Subcutaneous abdominal adipose tissue (tissue), 5 donors: ENCODE measurements at regions not wholly inside any gene's neighbourhood (a gene's known extent, or its start where the extent isn't known, plus 50 kb on each side); places are given as distances from the start of the nearest gene placed in this dataset.
"Not testable (repeated sequence)": the region's sequence is repeated elsewhere in the genome, so short reads cannot be mapped to it uniquely, and the experiment has no call there.

Experiments
- H3K27ac ChIP-seq: one replicate; pipeline ENCODE4 v1.7.0; 2013; ENCODE audit warnings: low read depth, mild to moderate bottlenecking, inconsistent platforms, low read length, moderate library complexity
- H3K27me3 ChIP-seq, 5 donors: one replicate each; pipeline ENCODE4 v1.7.0; 2013; ENCODE audit warnings: low read length in 5 of 5, inconsistent platforms in 1 of 5; ENCODE audit not compliant: control insufficient read depth in 5 of 5, insufficient read depth in 4 of 5
- H3K36me3 ChIP-seq, 5 donors: one replicate each; pipeline ENCODE4 v1.7.0; 2013; ENCODE audit warnings: low read length in 5 of 5; ENCODE audit not compliant: control insufficient read depth in 5 of 5, insufficient read depth in 5 of 5
- H3K4me1 ChIP-seq, 5 donors: one replicate each; pipeline ENCODE4 v1.7.0; 2013; ENCODE audit warnings: low read length in 5 of 5, mild to moderate bottlenecking in 3 of 5, moderate library complexity in 1 of 5; ENCODE audit not compliant: control insufficient read depth in 5 of 5, insufficient read depth in 5 of 5
- H3K4me3 ChIP-seq, 5 donors: one replicate each; pipeline ENCODE4 v1.7.0; 2013; ENCODE audit warnings: low read length in 5 of 5, low read depth in 1 of 5
- H3K9ac ChIP-seq, 5 donors: one replicate each; pipeline ENCODE4 v1.7.0; 2013; ENCODE audit warnings: low read length in 5 of 5, mild to moderate bottlenecking in 4 of 5, moderate library complexity in 3 of 5
- H3K9me3 ChIP-seq, 5 donors: one replicate each; pipeline ENCODE4 v1.7.0; 2013; ENCODE audit warnings: low read length in 5 of 5; ENCODE audit not compliant: control insufficient read depth in 5 of 5
- donor health status: healthy.
- donor health status: healthy.
- donor health status: healthy.
- donor health status: healthy.
- donor health status: healthy.

DNA sequence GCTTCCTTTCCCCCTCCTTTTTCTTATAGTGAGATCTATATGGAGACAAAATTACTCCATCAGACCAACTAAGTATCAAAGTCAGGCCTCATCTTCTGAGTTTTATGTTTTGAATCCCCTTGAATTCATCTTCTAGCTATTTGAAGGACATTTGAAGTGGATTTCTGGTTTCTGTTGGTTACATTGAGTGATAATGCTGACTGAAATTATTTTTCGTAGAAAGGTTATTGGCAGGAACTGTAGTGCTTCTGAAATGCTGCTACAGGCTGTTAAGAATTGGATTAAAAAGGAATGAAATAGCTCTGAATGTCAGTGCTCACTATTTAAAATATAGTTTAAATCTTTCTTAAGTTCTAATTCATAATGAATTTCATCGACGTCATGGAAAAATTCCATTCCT lies 361.0 kb upstream of the TMEFF2 start:
- Histone ChIP-seq H3K4me1 (no peaks in the 10 kb centered on the region), H3K27me3 (no peaks in the 10 kb centered on the region), H3K9me3 (peaks cover 0 to 3% (median 0%) of the 10 kb centered on the region in 5 donors), H3K36me3 (no peaks in the 10 kb centered on the region), H3K9ac (no peak overlapping the region), H3K27ac (no peak overlapping the region), H3K4me3 (no peak overlapping the region)

DNA sequence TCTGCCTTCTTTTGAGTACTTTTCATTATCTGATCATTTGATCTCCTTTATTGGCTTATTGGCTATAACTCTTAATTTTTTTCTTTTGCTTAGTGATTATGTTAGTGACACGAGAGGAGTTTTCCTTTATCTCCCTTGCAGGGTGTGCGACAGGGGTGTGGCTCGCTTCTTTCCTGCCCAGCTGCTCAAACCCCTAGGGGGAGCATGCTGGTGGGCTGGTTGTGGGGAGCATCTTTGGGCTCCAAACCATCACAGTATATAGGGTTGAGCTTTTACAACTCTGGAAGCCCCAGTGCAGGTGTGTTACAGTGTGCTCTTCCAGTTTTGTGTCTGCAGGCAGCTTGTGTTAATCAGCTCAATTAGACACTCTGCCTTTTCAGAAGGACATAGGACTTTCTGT lies 357.0 kb upstream of the TMEFF2 start:
- H3K27ac ChIP-seq: no peak overlapping the region
- peaks cover 0 to 3% (median 0%) of the 10 kb centered on the region in 5 donors for H3K9me3 ChIP-seq
- no peaks in the 10 kb centered on the region for H3K36me3 ChIP-seq
- H3K4me3 ChIP-seq: no peak overlapping the region
- H3K27me3 ChIP-seq: no peaks in the 10 kb centered on the region
- no peaks in the 10 kb centered on the region for H3K4me1 ChIP-seq
- H3K9ac ChIP-seq: no peak overlapping the region

DNA sequence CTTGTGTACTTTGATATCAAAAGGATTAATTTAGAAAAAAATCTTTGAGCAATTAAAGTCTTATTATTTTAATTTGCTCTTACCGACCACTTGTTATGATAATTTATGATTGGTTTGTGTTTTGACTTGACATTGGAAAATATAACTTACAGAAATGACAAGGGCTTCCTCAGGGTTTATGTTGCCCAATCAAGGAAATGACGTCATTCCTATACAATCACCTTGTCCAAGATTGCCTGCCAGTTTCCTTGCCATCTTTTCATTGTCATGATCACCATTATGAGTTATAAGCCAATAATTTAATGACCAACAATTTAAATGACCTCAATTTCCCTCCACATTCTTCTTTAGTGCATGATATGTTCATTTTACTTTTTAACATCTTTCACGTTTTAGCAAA lies 351.8 kb upstream of the TMEFF2 start:
- H3K4me1 ChIP-seq: no peaks in the 10 kb centered on the region
- H3K9ac ChIP-seq: no peak overlapping the region
- H3K27me3 ChIP-seq: no peaks in the 10 kb centered on the region
- H3K4me3 ChIP-seq: no peak overlapping the region
- H3K36me3 ChIP-seq: no peaks in the 10 kb centered on the region
- no peak overlapping the region for H3K27ac ChIP-seq
- H3K9me3 ChIP-seq: peaks cover 0 to under 1% (median 0%) of the 10 kb centered on the region in 5 donors

DNA sequence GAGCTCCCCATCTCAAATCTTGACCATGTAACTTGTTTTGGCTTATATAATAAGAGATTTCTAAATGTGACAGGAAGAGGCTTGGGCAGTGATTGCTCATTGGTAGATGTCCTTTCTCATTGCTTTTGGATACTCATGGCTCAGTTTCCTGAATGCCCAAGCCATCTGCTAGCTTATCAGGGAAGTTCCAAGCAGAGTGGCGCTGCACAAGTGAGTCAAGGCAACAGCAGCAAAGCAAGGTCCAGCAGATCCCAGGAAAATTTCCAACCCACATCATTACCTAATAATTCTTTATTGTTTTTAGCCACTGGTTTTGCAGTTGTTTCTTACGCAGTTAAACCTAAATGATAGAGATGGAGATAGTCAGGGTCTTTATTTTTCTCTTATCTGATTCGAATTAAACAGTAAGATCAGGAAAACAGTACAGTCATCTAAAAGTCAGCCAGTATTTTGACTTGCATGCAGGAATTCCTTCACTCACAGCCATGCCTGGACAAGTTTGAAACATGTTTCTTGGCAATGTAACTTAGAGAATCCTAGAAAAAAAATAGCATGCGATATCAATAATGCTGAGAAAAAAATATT lies 349.7 kb upstream of the TMEFF2 start:
- H3K27me3 ChIP-seq: no peaks in the 10 kb centered on the region
- H3K9ac ChIP-seq: no peak overlapping the region
- no peak overlapping the region for H3K4me3 ChIP-seq
- H3K4me1 ChIP-seq: no peaks in the 10 kb centered on the region
- H3K9me3 ChIP-seq: no peaks in the 10 kb centered on the region
- no peaks in the 10 kb centered on the region for H3K36me3 ChIP-seq
- H3K27ac ChIP-seq: no peak overlapping the region

DNA sequence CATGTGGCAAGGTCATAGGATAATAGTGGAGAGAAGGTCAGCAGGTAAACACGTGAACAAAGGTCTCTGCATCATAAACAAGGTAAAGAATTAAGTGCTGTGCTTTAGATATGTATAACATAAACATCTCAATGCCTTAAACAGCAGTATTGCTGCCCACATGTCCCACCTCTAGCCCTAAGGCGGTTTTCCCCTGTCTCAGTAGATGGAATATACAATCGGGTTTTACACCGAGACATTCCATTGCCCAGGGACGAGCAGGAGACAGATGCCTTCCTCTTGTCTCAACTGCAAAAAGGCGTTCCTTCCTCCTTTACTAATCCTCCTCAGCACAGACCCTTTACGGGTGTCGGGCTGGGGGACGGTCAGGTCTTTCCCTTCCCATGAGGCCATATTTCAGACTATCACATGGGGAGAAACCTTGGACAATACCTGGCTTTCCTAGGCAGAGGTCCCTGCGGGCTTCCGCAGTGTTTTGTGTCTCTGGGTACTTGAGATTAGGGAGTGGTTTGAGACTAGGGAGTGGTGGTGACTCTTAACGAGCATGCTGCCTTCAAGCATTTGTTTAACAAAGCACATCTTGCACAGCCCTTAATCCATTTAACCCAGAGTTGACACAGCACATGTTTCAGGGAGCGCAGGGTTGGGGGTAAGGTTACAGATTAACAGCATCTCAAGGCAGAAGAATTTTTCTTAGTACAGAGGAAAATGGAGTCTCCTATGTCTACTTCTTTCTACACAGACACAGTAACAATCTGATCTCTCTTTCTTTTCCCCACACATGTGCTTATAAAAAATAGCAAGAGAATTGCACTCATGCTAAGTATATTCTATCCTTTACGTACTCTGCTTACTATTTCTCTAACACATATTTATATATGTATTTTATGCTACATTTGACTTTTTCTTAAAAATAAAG lies 347.7 kb upstream of the TMEFF2 start:
- not testable (repeated sequence) for H3K27me3 ChIP-seq, H3K9ac ChIP-seq, H3K27ac ChIP-seq, H3K36me3 ChIP-seq, H3K9me3 ChIP-seq, H3K4me3 ChIP-seq, H3K4me1 ChIP-seq

DNA sequence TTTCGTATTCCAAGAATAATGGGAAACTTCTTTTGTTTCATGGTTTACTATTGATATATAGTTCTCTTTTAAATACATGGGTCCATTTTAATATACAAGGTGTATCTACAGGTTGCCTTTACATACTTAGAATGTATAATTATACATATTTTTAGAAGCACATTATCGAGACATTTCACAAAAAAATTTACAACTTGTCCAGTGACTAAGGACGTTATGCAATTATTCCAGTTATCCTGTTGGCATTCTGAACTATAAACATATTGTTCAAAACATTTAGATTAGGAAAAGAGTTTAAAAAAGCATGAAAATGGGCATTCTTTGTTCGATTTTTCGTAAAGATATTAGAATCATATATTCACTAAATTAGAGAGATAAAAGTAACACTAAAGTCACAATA lies 344.6 kb upstream of the TMEFF2 start:
- Histone ChIP-seq H3K4me1 (no peaks in the 10 kb centered on the region), H3K36me3 (no peaks in the 10 kb centered on the region), H3K27me3 (no peaks in the 10 kb centered on the region), H3K9ac (no peak overlapping the region), H3K27ac (no peak overlapping the region), H3K9me3 (no peaks in the 10 kb centered on the region), H3K4me3 (no peak overlapping the region)

DNA sequence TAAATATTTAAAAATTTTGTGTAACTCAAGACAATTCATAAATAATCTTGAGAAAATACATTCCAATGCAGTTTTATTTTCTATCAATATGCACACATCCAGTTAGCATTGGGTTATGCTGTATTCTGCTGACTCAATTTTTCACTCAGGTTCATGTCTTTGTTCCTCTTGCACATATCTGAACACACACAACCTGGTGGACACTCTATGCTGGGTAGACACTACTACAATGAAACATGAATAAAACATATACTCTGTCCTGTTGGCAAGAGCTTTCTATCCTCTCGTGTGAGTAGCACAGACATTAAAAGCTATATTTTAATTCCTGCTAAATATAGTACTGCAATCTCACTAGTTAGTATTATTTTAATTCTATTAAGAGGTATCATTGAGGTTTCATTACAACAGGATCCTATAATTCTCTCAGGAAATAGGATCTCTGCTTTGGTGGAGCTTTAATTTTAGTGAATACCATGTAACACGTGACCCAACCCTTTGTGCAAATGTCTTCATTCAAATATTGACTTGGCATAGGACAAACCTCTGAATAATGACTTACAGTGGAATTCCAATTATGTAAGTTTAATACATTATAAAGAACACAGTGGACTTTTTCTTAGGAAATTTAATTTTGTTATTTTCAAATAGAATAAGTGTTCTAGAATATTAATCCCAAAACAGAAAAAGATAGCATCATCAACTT lies 342.3 kb upstream of the TMEFF2 start:
- Histone ChIP-seq H3K9me3 (no peaks in the 10 kb centered on the region), H3K27me3 (no peaks in the 10 kb centered on the region), H3K4me3 (no peak overlapping the region), H3K27ac (no peak overlapping the region), H3K9ac (no peak overlapping the region), H3K36me3 (no peaks in the 10 kb centered on the region), H3K4me1 (no peaks in the 10 kb centered on the region)

DNA sequence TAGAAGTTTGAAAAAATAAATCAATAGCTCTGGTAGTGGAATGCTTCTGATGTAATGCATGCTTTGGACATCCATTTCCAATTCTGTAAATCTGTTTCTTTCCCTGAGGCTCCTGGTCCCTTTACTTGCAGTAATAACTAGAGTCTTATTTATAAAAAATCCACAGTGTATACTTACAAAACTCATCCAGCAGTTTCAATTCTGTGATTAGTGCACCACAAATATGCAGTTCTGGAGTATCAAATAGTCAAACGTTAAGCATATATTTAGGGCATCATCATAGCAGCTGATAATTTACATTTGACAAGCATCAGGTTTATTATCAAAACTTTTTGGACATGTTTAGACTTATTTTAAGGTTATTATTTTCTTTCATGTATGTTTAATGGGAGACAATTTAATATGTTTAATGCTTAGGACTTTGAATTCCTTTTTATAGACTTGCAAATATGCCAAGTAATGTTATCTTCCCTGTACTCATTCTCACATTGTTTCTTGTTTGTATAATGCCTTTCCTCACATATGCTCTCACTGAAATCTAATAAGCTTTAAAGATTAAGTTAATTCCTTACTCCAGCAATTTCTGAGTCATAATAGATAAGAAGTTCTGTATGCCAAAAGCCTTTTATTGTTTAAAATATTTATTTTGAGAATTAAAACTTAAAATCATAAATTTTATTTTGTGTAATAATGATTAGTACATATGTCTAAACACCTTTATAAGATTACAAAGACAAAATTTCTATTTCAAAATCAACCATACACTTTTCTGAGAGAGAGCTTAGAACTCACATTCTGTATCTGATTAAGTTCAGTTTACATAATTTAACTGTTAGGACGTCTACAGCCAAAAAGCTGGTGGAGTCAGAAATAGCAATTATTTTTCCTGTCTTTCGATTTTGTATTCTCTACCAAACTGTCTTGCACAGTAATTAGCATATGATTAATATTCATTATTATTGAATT lies 341.5 kb upstream of the TMEFF2 start:
- Histone ChIP-seq H3K36me3 (no peaks in the 10 kb centered on the region), H3K27me3 (no peaks in the 10 kb centered on the region), H3K4me1 (no peaks in the 10 kb centered on the region), H3K4me3 (no peak overlapping the region), H3K27ac (no peak overlapping the region), H3K9ac (no peak overlapping the region), H3K9me3 (no peaks in the 10 kb centered on the region)

DNA sequence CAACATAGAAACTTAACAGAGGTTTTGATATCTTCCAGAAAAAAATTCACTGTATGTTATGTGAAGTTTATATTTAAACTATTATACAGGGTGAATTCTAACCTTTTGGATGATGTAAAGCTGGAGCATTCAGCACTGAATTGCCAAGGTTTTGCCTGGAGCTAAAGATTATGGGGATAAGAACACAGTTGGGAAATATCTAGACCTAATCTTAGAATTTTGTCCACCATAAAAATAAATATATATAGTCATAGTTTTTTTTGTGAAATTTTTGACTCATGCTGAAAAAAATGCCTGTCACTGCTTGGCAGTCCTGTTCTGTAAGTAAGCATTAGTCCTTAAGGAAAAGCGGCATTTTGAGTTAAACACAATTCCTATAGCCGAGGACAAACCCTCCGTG lies 339.3 kb upstream of the TMEFF2 start:
- no peaks in the 10 kb centered on the region for H3K4me1 ChIP-seq
- no peaks in the 10 kb centered on the region for H3K36me3 ChIP-seq
- no peaks in the 10 kb centered on the region for H3K27me3 ChIP-seq
- no peaks in the 10 kb centered on the region for H3K9me3 ChIP-seq
- H3K27ac ChIP-seq: no peak overlapping the region
- H3K9ac ChIP-seq: no peak overlapping the region
- no peak overlapping the region for H3K4me3 ChIP-seq
